Activated naive CD8-positive, alpha-beta T cell treated with anti-CD3 and anti-CD28 coated beads for 36 hours (primary cell): ENCODE measurements at regions not wholly inside any gene's neighbourhood (a gene's known extent, or its start where the extent isn't known, plus 50 kb on each side); places are given as distances from the start of the nearest gene placed in this dataset.

Experiments
- DNase-seq: peaks from one replicate; pipeline ENCODE4 v3.0.0; 2021
- H3K27ac Mint-ChIP-seq: one replicate; pipeline ENCODE4 v1.8.0; 2022; ENCODE audit warnings: mild to moderate bottlenecking, moderate library complexity, mixed read lengths
- H3K27me3 Mint-ChIP-seq: one replicate; pipeline ENCODE4 v1.8.0; 2022; ENCODE audit warnings: mild to moderate bottlenecking, mixed read lengths
- H3K36me3 Mint-ChIP-seq: one replicate; pipeline ENCODE4 v1.8.0; 2021; ENCODE audit warnings: mild to moderate bottlenecking, mixed read lengths
- H3K4me1 Mint-ChIP-seq: one replicate; pipeline ENCODE4 v1.8.0; 2021; ENCODE audit warnings: mixed read lengths
- H3K4me3 Mint-ChIP-seq: one replicate; pipeline ENCODE4 v1.8.0; 2022; ENCODE audit warnings: mild to moderate bottlenecking, moderate library complexity, mixed read lengths
- H3K9me3 Mint-ChIP-seq: one replicate; pipeline ENCODE4 v1.8.0; 2022; ENCODE audit warnings: mixed read lengths

DNA sequence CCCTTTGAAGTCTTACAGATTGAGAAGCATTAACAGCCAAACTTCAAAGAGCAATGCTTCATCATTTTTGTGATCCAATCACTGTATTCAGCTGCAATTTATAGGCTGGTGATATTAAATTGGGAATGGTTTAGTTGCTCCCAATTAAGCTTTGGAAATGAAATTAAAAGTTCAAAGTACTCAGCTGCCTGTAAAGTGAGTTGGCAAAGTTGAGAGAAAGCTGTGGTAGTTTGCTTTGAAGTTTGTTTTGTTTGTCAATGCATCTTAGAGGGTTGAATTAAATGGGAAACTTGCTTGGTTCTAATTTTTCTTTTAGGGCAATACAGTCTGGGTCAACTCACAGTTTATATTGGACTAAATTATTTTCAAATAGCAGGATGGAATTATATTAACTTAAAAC is 238.4 kb upstream of the CTSO start:
- no peaks in the 10 kb centered on the region for H3K4me1 Mint-ChIP-seq
- DNase-seq, result no peak
- no peak overlapping the region for H3K27ac Mint-ChIP-seq
- H3K9me3 Mint-ChIP-seq, result no peaks in the 10 kb centered on the region
- H3K4me3 Mint-ChIP-seq, result no peak overlapping the region
- H3K36me3 Mint-ChIP-seq, result no peaks in the 10 kb centered on the region
- H3K27me3 Mint-ChIP-seq, result peaks cover 3% of the 10 kb centered on the region

DNA sequence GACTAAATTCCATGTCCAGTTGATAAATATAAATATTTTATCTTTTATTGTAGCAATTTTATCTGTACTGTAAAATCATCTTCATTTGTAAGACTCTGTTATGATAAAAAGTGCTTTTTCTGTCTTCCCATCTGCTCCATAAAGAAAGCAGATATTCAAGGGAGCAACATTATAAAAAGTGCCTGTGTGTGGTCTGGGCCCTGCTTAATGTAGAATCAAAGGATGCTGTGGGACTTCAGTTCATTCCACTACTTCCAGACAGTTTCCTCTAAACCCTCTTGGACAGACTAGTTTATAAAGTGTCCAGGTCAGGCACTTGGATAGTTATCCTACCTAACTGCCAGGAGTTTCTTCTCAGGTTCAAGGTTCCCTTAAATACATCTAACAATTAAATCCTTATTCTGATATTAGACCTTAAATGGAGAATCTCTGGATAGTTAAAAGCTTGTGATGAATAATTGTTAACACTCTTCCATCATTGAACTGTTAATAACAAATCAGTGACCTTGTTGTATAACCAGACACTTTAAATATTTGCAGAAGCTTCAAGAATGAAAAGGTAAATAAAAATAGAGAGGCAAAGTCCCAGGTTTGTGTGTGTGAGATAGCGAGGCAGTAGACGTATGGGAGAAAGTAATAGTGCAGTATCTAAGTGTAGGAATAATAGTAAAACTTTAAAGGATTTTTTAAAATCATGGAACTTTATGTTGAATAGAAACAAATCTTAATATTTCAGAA is 237.5 kb upstream of the CTSO start:
- H3K4me1 Mint-ChIP-seq, result no peaks in the 10 kb centered on the region
- peaks cover 3% of the 10 kb centered on the region for H3K27me3 Mint-ChIP-seq
- DNase-seq, result no peak
- H3K9me3 Mint-ChIP-seq, result no peaks in the 10 kb centered on the region
- no peak overlapping the region for H3K4me3 Mint-ChIP-seq
- H3K27ac Mint-ChIP-seq, result no peak overlapping the region
- H3K36me3 Mint-ChIP-seq, result no peaks in the 10 kb centered on the region

DNA sequence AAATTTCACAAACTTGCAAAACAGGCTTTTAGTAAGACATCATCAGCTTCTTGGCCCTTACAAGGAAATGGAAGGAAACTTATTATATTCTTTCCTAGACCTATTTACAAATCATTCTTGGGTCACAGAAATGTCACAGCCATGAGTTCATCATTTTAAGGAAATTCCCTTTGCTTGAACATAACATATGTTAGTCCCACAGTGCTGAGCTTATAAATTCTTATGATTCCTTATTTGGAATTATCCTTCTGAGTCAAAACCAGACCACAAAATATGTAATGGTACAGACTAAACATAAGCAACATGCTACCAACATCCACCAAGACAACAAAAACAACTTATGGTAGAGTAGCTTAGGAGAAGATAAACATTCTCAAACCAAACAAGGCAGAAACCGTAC is 236.9 kb upstream of the CTSO start:
- H3K9me3 Mint-ChIP-seq, result no peaks in the 10 kb centered on the region
- no peaks in the 10 kb centered on the region for H3K36me3 Mint-ChIP-seq
- DNase-seq, result no peak
- no peak overlapping the region for H3K27ac Mint-ChIP-seq
- peaks cover 3% of the 10 kb centered on the region for H3K27me3 Mint-ChIP-seq
- H3K4me1 Mint-ChIP-seq, result no peaks in the 10 kb centered on the region
- H3K4me3 Mint-ChIP-seq, result no peak overlapping the region

DNA sequence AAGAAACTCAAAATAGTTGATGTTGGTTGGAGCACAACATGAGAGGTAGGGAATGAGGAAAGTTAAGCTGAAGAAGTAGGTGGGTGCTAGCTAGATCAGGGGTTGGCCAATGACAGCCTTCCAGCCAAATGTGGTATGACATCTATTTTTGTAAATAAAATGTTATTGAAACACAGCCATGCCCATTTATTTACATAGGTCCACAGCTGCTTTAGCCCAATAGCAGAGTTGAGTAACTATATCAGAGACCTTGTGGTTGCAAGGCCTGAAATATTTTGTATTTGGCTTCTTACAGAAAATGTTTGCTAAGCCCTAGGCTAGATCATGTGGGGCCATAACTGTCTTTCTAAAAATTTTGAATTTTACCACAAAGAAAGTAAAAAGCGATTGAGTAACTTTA is 234.9 kb upstream of the CTSO start:
- Mint-ChIP-seq H3K4me1 (no peaks in the 10 kb centered on the region), H3K27ac (no peak overlapping the region), H3K9me3 (no peaks in the 10 kb centered on the region), H3K27me3 (peaks cover under 1% of the 10 kb centered on the region), H3K4me3 (no peak overlapping the region), H3K36me3 (no peaks in the 10 kb centered on the region)
- no peak for DNase-seq

DNA sequence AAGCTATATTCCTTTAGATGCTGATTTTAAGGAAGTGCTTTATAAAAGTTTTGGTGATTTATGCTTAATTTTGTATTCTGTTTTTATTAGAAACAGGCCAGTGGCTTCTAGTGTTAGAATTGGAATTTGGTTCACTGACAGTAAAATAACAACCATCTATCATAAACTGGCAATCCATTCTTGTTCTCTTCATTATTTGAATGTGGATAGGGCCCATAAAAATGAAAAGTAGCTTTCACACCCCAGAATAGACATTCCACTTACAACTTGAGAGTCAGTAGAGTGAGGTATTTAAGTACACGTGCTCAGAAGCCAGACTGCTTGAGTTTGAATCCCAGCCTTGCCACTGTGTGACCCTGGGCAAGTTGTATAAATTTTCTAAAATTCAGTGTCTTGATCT is 232.4 kb upstream of the CTSO start:
- no peaks in the 10 kb centered on the region for H3K36me3 Mint-ChIP-seq
- no peak overlapping the region for H3K4me3 Mint-ChIP-seq
- no peaks in the 10 kb centered on the region for H3K4me1 Mint-ChIP-seq
- H3K27ac Mint-ChIP-seq, result no peak overlapping the region
- no peak for DNase-seq
- no peaks in the 10 kb centered on the region for H3K9me3 Mint-ChIP-seq
- no peaks in the 10 kb centered on the region for H3K27me3 Mint-ChIP-seq

DNA sequence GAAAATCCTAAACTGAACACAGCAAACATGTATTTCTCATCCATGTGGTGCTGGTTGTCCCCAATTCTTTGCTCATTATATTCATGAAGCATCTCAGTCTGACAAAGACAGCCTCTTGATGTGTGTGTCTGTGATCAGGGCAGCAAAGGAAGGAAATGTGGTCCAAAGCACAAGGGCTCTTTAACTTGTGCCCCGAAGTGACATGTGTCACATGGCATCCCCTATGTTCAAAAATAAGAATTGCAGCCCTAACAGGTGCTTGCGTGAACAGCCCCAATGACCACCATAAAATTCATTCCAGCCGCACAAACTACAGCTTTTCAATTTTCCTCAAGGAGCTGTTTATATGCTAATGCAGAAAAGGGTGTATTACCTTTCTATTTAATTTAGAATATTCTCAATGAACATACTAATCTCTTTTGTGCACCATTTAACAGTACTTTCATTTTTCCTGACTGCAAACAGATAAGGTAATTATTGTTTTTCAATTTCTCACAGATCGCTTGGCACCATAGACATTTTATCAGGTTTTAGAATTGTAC is 231.9 kb upstream of the CTSO start:
- no peaks in the 10 kb centered on the region for H3K4me1 Mint-ChIP-seq

DNA sequence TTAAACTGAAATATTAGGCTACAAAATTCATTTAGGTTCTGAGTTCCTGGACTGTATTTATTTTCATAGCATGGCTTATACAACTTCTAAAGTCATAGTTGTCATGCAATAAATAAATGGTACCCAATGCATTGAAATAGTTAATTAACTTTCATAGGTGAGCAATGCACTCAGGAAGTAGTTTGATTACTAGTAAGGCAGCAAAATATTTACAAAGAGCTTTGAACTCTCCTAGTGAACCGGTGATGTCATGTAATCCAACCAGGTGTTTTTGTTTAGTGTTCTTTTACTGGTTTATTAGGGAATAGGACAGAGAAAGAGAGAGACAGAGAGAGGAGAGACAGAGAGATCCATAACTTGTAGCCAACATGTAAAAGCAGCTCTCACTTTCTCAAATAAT is 228.6 kb upstream of the CTSO start:
- H3K4me3 Mint-ChIP-seq, result no peak overlapping the region
- no peak overlapping the region for H3K27ac Mint-ChIP-seq
- H3K4me1 Mint-ChIP-seq, result no peaks in the 10 kb centered on the region
- no peaks in the 10 kb centered on the region for H3K9me3 Mint-ChIP-seq
- no peak for DNase-seq
- H3K36me3 Mint-ChIP-seq, result no peaks in the 10 kb centered on the region
- H3K27me3 Mint-ChIP-seq, result no peaks in the 10 kb centered on the region

More for the DNA sequence above, 231.9 kb upstream of the CTSO start:
- Mint-ChIP-seq H3K27me3 (no peaks in the 10 kb centered on the region), H3K4me3 (no peak overlapping the region), H3K9me3 (no peaks in the 10 kb centered on the region), H3K27ac (no peak overlapping the region), H3K36me3 (no peaks in the 10 kb centered on the region)
- DNase-seq, result no peak

DNA sequence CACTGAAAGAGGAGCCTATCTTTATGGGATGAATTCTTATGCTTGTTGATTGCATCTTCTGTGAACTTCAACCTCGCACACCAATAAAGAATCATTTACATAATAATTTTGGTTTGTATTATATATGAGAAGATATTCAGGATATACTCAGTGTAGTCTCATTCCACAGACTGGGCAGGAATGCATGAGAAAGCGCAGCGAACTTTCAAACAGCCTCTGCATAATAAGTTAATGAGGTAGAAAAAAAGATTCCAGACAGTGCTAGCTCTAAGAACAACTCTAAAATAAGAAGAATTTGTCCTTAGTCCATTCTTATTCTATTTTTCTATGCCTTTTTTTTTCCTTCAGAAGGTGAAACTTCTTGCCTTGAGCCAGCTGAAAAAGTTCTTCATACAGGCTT is 224.3 kb upstream of the CTSO start:
- Mint-ChIP-seq H3K27ac (no peak overlapping the region), H3K27me3 (no peaks in the 10 kb centered on the region), H3K4me3 (no peak overlapping the region), H3K36me3 (no peaks in the 10 kb centered on the region), H3K4me1 (no peaks in the 10 kb centered on the region), H3K9me3 (peaks cover 4% of the 10 kb centered on the region)
- DNase-seq, result no peak

DNA sequence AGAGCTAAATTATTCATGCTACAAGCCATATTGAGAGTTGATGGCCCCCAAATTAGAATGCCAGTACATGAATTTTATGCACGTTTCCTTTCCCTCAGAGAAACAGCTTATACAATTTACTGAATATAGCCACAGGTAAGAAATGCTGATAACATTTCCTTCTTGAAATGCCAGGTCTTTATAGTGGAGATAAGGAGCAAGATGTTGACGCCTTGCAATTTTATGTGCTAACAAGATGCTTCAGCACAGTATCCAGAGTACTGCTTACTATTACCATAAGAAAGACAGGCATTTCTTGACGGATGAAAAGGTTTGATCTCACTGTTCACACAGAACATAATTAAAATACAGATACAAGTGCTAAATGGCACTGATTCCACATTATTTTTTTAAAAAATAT is 223.2 kb upstream of the CTSO start:
- H3K36me3 Mint-ChIP-seq, result no peaks in the 10 kb centered on the region
- H3K27me3 Mint-ChIP-seq, result no peaks in the 10 kb centered on the region
- no peak for DNase-seq
- no peak overlapping the region for H3K27ac Mint-ChIP-seq
- no peaks in the 10 kb centered on the region for H3K4me1 Mint-ChIP-seq
- H3K9me3 Mint-ChIP-seq, result peaks cover 4% of the 10 kb centered on the region
- no peak overlapping the region for H3K4me3 Mint-ChIP-seq

DNA sequence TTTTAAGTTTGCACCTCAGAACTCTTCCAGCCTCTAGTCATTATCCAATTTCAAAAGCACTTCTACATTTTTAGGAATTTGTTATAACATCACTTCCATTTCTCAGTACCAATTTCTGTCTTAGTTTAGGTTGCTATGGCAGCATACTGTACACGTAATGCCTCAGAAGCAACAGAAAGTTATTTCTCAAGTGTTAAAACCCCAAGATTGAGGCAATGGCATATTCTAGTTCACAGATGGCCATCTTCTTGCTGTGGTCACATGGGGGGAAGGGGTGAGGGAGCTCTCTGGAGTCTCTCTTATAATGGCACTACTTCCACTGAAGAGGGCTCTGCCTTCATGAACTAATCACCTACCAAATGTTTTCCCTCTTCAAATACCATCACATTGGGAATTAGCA is 220.3 kb upstream of the CTSO start:
- no peak overlapping the region for H3K4me3 Mint-ChIP-seq
- no peak for DNase-seq
- H3K27me3 Mint-ChIP-seq, result no peaks in the 10 kb centered on the region
- H3K27ac Mint-ChIP-seq, result no peak overlapping the region
- H3K4me1 Mint-ChIP-seq, result no peaks in the 10 kb centered on the region
- peaks cover 4% of the 10 kb centered on the region for H3K9me3 Mint-ChIP-seq
- H3K36me3 Mint-ChIP-seq, result no peaks in the 10 kb centered on the region

DNA sequence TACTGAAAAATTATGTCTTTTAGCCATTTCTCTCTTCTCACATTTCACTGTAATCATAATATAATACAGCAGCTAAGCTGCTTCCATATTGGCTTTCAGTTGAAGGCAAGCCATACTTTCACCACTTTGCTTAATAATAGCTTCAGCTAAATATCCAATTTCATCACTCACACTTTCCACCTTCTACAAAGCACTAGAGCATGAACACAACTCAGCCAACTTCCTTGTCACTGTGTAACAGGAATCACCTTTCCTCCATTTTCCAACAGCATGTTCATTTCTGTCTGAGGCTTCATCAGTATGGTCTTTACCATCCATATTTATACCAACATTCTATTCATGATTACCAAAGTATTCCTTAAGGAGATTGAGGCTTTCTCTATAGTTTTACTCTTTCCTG is 219.8 kb upstream of the CTSO start:
- H3K4me1 Mint-ChIP-seq, result no peaks in the 10 kb centered on the region
- no peak overlapping the region for H3K27ac Mint-ChIP-seq
- H3K27me3 Mint-ChIP-seq, result no peaks in the 10 kb centered on the region
- DNase-seq, result no peak
- no peaks in the 10 kb centered on the region for H3K36me3 Mint-ChIP-seq
- no peak overlapping the region for H3K4me3 Mint-ChIP-seq
- peaks cover 4% of the 10 kb centered on the region for H3K9me3 Mint-ChIP-seq

DNA sequence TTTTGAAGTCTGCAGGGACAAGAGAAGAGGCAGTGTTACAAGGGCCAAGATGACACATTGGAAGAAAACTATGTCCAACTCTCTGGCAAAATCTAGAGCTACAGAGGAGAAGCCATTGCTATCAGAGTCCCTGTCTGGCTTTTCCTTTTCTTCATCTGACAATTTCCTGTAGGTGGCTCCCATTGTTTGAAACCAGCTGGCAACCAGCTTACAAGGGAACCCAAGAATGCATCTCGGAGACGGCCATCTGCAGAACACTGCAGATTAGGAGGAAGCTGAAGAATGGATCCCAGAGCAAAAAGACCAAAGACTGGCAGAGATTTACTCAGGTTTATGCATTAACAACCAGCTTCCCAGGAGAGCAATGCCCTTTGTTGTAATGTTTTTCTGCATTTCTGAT is 216.2 kb upstream of the CTSO start:
- H3K4me1 Mint-ChIP-seq, result no peaks in the 10 kb centered on the region
- H3K9me3 Mint-ChIP-seq, result peaks cover 2% of the 10 kb centered on the region
- no peaks in the 10 kb centered on the region for H3K36me3 Mint-ChIP-seq
- no peak for DNase-seq
- H3K4me3 Mint-ChIP-seq, result no peak overlapping the region
- H3K27me3 Mint-ChIP-seq, result no peaks in the 10 kb centered on the region
- H3K27ac Mint-ChIP-seq, result no peak overlapping the region

DNA sequence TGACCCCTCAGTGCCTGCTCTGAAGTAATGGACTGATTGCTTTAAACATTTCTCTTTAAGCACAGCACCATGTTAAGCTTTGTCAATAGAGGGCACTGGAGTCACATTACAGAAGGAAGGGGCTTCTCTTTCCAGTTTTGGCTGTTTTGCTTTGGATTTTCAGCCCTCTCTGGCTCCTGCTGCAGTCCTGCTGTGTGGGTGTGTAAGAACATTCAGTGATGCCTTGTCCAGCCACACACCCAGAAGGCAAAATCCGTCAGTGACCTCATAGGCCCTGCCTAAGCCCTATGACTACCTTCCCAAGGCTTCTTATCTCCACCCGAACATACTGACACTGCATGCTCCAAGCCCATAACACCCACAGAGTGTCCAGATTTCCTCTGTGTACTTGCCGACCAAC is 215.3 kb upstream of the CTSO start:
- no peaks in the 10 kb centered on the region for H3K36me3 Mint-ChIP-seq
- H3K4me3 Mint-ChIP-seq, result no peak overlapping the region
- H3K4me1 Mint-ChIP-seq, result no peaks in the 10 kb centered on the region
- H3K27ac Mint-ChIP-seq, result no peak overlapping the region
- peaks cover 1% of the 10 kb centered on the region for H3K9me3 Mint-ChIP-seq
- H3K27me3 Mint-ChIP-seq, result no peaks in the 10 kb centered on the region
- no peak for DNase-seq

DNA sequence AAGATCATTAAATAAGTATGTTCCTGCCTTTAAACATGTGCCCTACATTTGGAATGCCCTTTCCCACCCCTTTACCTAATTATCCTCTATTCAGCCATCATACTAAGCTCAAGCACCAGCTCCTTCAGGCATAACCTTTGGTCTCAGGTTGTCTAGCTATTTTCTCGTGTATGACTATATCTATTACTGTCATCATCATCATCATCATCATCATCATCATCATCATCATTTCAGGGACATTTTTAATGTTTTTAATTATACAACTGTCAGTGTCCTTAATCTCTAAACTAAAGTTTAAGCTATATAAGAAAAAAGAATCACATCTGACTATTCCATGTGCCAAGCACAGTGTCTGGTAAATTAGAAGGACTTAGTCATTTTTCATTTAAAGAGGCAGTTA is 214.6 kb upstream of the CTSO start:
- H3K4me1 Mint-ChIP-seq, result no peaks in the 10 kb centered on the region
- no peaks in the 10 kb centered on the region for H3K36me3 Mint-ChIP-seq
- H3K27ac Mint-ChIP-seq, result no peak overlapping the region
- H3K4me3 Mint-ChIP-seq, result no peak overlapping the region
- peaks cover 1% of the 10 kb centered on the region for H3K9me3 Mint-ChIP-seq
- no peaks in the 10 kb centered on the region for H3K27me3 Mint-ChIP-seq
- no peak for DNase-seq

DNA sequence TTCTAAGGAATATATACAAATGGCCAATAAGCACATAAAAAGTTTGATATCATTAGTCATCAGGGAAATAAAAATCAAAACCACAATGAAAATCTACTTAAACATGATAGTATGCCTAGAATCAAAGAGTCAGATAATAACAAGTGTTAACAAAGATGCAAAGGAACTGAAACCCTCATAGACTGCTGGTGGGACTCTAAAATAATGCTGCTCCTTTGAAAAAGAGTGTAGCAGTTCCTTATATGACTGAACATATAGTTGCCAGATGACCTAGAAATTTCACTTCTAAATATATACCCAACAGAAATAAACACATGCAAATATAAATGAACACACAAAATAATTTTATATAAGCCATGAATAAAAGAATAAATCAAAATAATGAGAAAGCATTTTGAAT is 205.1 kb upstream of the CTSO start:
- DNase-seq, result no peak
- Mint-ChIP-seq H3K27ac (no peak overlapping the region), H3K27me3 (no peaks in the 10 kb centered on the region), H3K4me1 (no peaks in the 10 kb centered on the region), H3K9me3 (no peaks in the 10 kb centered on the region), H3K4me3 (no peak overlapping the region), H3K36me3 (no peaks in the 10 kb centered on the region)

DNA sequence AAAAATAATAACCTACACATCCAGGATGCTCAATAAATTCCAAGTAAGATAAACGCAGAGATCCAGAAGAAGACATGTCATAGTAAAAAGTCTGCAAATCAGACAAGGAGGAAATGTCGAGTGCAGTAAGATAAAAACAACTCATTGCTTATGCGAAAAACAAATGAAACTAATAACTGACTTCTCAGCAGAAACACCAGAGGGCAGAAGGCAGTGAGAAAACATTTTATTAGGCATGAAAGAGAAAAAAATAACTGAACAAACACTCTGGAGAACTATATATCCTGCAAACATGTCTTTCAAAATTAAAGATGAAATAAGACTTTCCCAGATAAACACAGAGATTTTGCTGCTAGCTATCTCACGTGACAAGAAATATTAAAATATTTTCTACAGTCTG is 201.3 kb upstream of the CTSO start:
- Mint-ChIP-seq H3K27me3 (no peaks in the 10 kb centered on the region), H3K27ac (no peak overlapping the region), H3K9me3 (no peaks in the 10 kb centered on the region), H3K36me3 (no peaks in the 10 kb centered on the region), H3K4me1 (no peaks in the 10 kb centered on the region), H3K4me3 (no peak overlapping the region)
- no peak for DNase-seq
